ENCODE measurements at regions not wholly inside any gene's neighbourhood (a gene's known extent, or its start where the extent isn't known, plus 50 kb on each side); places are given as distances from the start of the nearest gene placed in this dataset.

DNA sequence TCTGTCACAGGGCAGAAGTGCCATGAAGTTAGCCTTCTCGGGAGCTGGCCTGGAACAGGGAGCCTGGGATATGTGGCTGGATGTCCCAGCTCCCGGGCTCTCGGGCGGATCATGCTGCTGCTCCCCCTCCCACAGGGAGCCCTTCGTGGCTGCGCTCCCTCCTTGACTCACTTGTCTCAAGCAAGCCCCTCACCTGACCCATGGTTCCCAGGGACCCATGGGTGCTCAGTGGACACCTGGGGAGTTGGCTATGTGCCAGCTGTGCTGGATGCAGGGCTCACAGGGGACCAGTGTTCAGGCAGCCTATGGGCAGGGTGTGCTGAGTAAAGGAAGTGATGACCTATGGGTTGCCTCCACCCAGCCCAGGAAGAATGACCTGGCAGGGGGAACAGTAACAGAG lies 213.1 kb upstream of the SGCG start:
- no peak overlapping the region for H2BK15ac ChIP-seq (ENCODE audit: low read length)
- DNase-seq (ENCODE audit: low read depth in 1 of 2, low spot score in 2 of 2) (no peak), FAIRE-seq (no peak)
- CTCF ChIA-PET (ENCODE audit: partially characterized antibody), result interaction anchor here (0.8 to 1.4 kb wide), 2 partner anchors 53 to 166 kb away, joined by 3 to 4 read pairs; no protein-coding TSS in a partner anchor
- H3K4ac ChIP-seq (replicated peaks; ENCODE audit: insufficient read length, low read depth, low read length), result no peak overlapping the region
- H4K91ac ChIP-seq (replicated peaks; ENCODE audit: insufficient read length, low read length), result no peak overlapping the region
- no peak overlapping the region for H2BK5ac ChIP-seq (ENCODE audit: low read depth, low read length)
- no peak overlapping the region for H2AK5ac ChIP-seq (ENCODE audit: low read depth, low read length)
- H3K36me3 ChIP-seq (ENCODE audit: control insufficient read depth in 2 of 4, insufficient read depth in 4 of 4, low read length in 3 of 4), result no peaks in the 10 kb centered on the region
- no peak overlapping the region for H4K8ac ChIP-seq (ENCODE audit: extremely low read depth, insufficient read depth, low read length)
- no peak overlapping the region for H2BK120ac ChIP-seq (replicated peaks; ENCODE audit: low read depth, low read length)
- H3K27ac ChIP-seq (ENCODE audit: low read depth, low read length), result no peak overlapping the region
- H4K5ac ChIP-seq (ENCODE audit: insufficient read length, low read depth, low read length), result no peak overlapping the region
- H3K79me1 ChIP-seq (ENCODE audit: low read depth, low read length), result no peaks in the 10 kb centered on the region
- POLR2A ChIA-PET (ENCODE audit: partially characterized antibody), result no interaction called here
- H2AFZ ChIP-seq (ENCODE audit: low read length), result no peak overlapping the region
- H3K56ac ChIP-seq (replicated peaks; ENCODE audit: insufficient read length, low read depth, low read length), result no peak overlapping the region
- H3K4me2 ChIP-seq (ENCODE audit: insufficient read depth in 1 of 2, low read depth in 2 of 2, low read length in 2 of 2), result no peak overlapping the region
- H2BK12ac ChIP-seq (ENCODE audit: low read depth, low read length), result no peak overlapping the region
- H3K27me3 ChIP-seq (replicated peaks in 1 of 4; ENCODE audit: control insufficient read depth in 3 of 4, extremely low read depth in 1 of 4, insufficient read depth in 3 of 4, low read length in 3 of 4), result no peaks in the 10 kb centered on the region
- no peaks in the 10 kb centered on the region for H3K4me1 ChIP-seq (replicated peaks in 1 of 4; ENCODE audit: control insufficient read depth in 3 of 4, insufficient read depth in 4 of 4, low read length in 3 of 4)
- H2BK20ac ChIP-seq (ENCODE audit: low read length), result no peak overlapping the region
- H3K23ac ChIP-seq (ENCODE audit: insufficient read length), result no peak overlapping the region
- no peak overlapping the region for H3K4me3 ChIP-seq (ENCODE audit: extremely low read depth in 1 of 4, insufficient read depth in 2 of 4, low read depth in 3 of 4, low read length in 4 of 4)
- H4K20me1 ChIP-seq (replicated peaks in 1 of 2; ENCODE audit: control insufficient read depth in 1 of 2, insufficient read depth in 2 of 2, low read length in 2 of 2), result no peaks in the 10 kb centered on the region
- H3K23me2 ChIP-seq (ENCODE audit: low read depth, low read length), result no peaks in the 10 kb centered on the region
- no peaks in the 10 kb centered on the region for H3K79me2 ChIP-seq (ENCODE audit: control insufficient read depth in 1 of 2, insufficient read depth in 2 of 2, low read length in 2 of 2)
- no peak overlapping the region for H3K14ac ChIP-seq (ENCODE audit: insufficient read length)
- 86% methylated on average over 6 of the region's 6 CpGs; no CpG with 5 or more reads in 1 of the 2 experiments for WGBS, 2 experiments (ENCODE audit: extremely low coverage in 1 of 2, insufficient coverage in 1 of 2, insufficient read length in 1 of 2, insufficient replicate concordance in 2 of 2, low coverage in 1 of 2, low lambda C conversion rate in 2 of 2, missing lambda C conversion rate in 1 of 2)
- no peak overlapping the region for H3K18ac ChIP-seq (ENCODE audit: extremely low read depth, low read length)
- H3K9me3 ChIP-seq (ENCODE audit: insufficient read depth in 2 of 2, low read depth in 1 of 2, low read length in 1 of 2), result no peaks in the 10 kb centered on the region
- H3K9ac ChIP-seq (replicated peaks in 1 of 4; ENCODE audit: extremely low read depth in 1 of 4, low read depth in 3 of 4, low read length in 3 of 4), result no peak overlapping the region
- no peak for TF ChIP-seq SP1 (IDR thresholded peaks at IDR 0.05; ENCODE audit: low read depth, low read length)
- TF ChIP-seq, protein P1, sequence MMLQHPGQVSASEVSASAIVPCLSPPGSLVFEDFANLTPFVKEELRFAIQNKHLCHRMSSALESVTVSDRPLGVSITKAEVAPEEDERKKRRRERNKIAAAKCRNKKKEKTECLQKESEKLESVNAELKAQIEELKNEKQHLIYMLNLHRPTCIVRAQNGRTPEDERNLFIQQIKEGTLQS (IDR thresholded peaks at IDR 0.05; ENCODE audit: insufficient read depth, low read depth, low read length), result no peak
- TF ChIP-seq SP4 (IDR thresholded peaks at IDR 0.05; ENCODE audit: low read length), result no peak
- TF ChIP-seq, protein P2, sequence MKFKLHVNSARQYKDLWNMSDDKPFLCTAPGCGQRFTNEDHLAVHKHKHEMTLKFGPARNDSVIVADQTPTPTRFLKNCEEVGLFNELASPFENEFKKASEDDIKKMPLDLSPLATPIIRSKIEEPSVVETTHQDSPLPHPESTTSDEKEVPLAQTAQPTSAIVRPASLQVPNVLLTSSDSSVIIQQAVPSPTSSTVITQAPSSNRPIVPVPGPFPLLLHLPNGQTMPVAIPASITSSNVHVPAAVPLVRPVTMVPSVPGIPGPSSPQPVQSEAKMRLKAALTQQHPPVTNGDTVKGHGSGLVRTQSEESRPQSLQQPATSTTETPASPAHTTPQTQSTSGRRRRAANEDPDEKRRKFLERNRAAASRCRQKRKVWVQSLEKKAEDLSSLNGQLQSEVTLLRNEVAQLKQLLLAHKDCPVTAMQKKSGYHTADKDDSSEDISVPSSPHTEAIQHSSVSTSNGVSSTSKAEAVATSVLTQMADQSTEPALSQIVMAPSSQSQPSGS (IDR thresholded peaks at IDR 0.05; ENCODE audit: low read length), result no peak
- TF ChIP-seq EP300 (IDR thresholded peaks at IDR 0.05; ENCODE audit: borderline replicate concordance in 1 of 2, low read depth in 2 of 2, low read length in 2 of 2), result no peak
- TF ChIP-seq TEAD4 (IDR thresholded peaks at IDR 0.05; ENCODE audit: low read depth, low read length), result no peak
- no peak for TF ChIP-seq BRCA1 (IDR thresholded peaks at IDR 0.05; ENCODE audit: low read depth, low read length)
- no peak for TF ChIP-seq SRF (IDR thresholded peaks at IDR 0.05; ENCODE audit: low read depth, low read length)
- TF ChIP-seq KDM1A (IDR thresholded peaks at IDR 0.05; ENCODE audit: borderline replicate concordance, low read length), result no peak
- no peak for TF ChIP-seq RFX5 (IDR thresholded peaks at IDR 0.05; ENCODE audit: borderline replicate concordance, low read depth, low read length)
- TF ChIP-seq, protein P3, sequence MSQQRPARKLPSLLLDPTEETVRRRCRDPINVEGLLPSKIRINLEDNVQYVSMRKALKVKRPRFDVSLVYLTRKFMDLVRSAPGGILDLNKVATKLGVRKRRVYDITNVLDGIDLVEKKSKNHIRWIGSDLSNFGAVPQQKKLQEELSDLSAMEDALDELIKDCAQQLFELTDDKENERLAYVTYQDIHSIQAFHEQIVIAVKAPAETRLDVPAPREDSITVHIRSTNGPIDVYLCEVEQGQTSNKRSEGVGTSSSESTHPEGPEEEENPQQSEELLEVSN (IDR thresholded peaks at IDR 0.05), result no peak
- TF ChIP-seq EGR1 (IDR thresholded peaks at IDR 0.05; ENCODE audit: borderline replicate concordance, low read depth, low read length), result no peak
- TF ChIP-seq TAF1 (IDR thresholded peaks at IDR 0.05; ENCODE audit: low read depth, low read length), result no peak
